ENCODE measurements at regions not wholly inside any gene's neighbourhood (a gene's known extent, or its start where the extent isn't known, plus 50 kb on each side); places are given as distances from the start of the nearest gene placed in this dataset.

- TF ChIP-seq, protein P1, sequence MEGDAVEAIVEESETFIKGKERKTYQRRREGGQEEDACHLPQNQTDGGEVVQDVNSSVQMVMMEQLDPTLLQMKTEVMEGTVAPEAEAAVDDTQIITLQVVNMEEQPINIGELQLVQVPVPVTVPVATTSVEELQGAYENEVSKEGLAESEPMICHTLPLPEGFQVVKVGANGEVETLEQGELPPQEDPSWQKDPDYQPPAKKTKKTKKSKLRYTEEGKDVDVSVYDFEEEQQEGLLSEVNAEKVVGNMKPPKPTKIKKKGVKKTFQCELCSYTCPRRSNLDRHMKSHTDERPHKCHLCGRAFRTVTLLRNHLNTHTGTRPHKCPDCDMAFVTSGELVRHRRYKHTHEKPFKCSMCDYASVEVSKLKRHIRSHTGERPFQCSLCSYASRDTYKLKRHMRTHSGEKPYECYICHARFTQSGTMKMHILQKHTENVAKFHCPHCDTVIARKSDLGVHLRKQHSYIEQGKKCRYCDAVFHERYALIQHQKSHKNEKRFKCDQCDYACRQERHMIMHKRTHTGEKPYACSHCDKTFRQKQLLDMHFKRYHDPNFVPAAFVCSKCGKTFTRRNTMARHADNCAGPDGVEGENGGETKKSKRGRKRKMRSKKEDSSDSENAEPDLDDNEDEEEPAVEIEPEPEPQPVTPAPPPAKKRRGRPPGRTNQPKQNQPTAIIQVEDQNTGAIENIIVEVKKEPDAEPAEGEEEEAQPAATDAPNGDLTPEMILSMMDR (conservative IDR thresholded peaks at IDR 0.05), result no peak
- no peak overlapping the region for H3K27ac ChIP-seq
Measured at GRCh38 chr2:14790041-14790640, 157.6 kb downstream of the LRATD1 start.

- TF ChIP-seq ZFX (IDR thresholded peaks at IDR 0.05), result no peak
- TF ChIP-seq, protein P1 (conservative IDR thresholded peaks at IDR 0.05), result no peak
- no peak overlapping the region for H3K27ac ChIP-seq
Measured at GRCh38 chr2:14803994-14804393, 171.5 kb downstream of the LRATD1 start.

- H3K27ac ChIP-seq, result no peak overlapping the region
- no peak for TF ChIP-seq ZFX (IDR thresholded peaks at IDR 0.05)
- TF ChIP-seq, protein P1 (conservative IDR thresholded peaks at IDR 0.05), result no peak
Measured at GRCh38 chr2:14804902-14805301, 172.4 kb downstream of the LRATD1 start.

- TF ChIP-seq ZFX (IDR thresholded peaks at IDR 0.05), result no peak
- TF ChIP-seq, protein P1 (conservative IDR thresholded peaks at IDR 0.05), result no peak
- H3K27ac ChIP-seq, result no peak overlapping the region
Measured at GRCh38 chr2:14806613-14807012, 174.1 kb downstream of the LRATD1 start.

- TF ChIP-seq ZFX (IDR thresholded peaks at IDR 0.05), result no peak
- TF ChIP-seq, protein P1 (conservative IDR thresholded peaks at IDR 0.05), result no peak
- H3K27ac ChIP-seq, result no peak overlapping the region
Measured at GRCh38 chr2:14815201-14815600, 182.7 kb downstream of the LRATD1 start.

GRCh38 chr2:14816069-14817060 lies 183.8 kb downstream of the LRATD1 start:
- TF ChIP-seq, protein P1 (conservative IDR thresholded peaks at IDR 0.05), result no peak
- no peak for TF ChIP-seq ZFX (IDR thresholded peaks at IDR 0.05)
- no peak overlapping the region for H3K27ac ChIP-seq

DNA sequence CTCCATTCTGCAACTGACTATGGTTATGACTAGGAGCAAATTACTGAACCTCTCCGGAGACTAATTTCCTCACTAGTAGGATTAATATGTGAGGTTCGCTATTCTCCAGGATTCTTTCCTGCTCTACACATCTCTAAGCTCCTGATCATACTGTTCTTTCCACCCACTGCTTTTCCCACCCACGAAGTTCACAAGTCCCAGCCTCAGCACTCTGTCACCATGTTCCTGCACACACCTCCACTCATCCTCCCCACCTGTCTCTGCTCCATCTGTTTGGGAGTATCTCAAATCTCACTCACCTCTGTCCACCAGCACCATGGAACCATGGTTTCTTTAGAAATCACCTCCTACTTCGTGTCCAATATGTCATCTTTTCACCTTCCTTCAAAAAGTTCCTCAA lies 185.3 kb downstream of the LRATD1 start:
- H3K27ac ChIP-seq, result no peak overlapping the region
- TF ChIP-seq, protein P1 (conservative IDR thresholded peaks at IDR 0.05), result no peak
- no peak for TF ChIP-seq ZFX (IDR thresholded peaks at IDR 0.05)

Measured in C4-2B (cell line).